NCI-H345 treated with DMSO at 0.1 percent for 48 hours (cell line): ENCODE measurements at regions not wholly inside any gene's neighbourhood (a gene's known extent, or its start where the extent isn't known, plus 50 kb on each side); places are given as distances from the start of the nearest gene placed in this dataset.
A peak's percentile ranks its signal among the peaks of the same experiment; 100 is the strongest.

ENCODE experiments used
- DNase-seq: peaks from one replicate; lab custom pipeline; 2025; ENCODE audit not compliant: unreplicated experiment; lab: John Stamatoyannopoulos, UW

GRCh38 chr15:38072348-38073177 is 138.1 kb downstream of the TMCO5A start:
- peak; percentile 6 for DNase-seq

- DNase-seq = no peak
Measured at GRCh38 chr15:38073178-38073946, 138.9 kb downstream of the TMCO5A start.

- DNase-seq = no peak
Measured at GRCh38 chr15:38074029-38074428, 139.6 kb downstream of the TMCO5A start.

GRCh38 chr15:38075466-38075865 is 141.0 kb downstream of the TMCO5A start:
- no peak for DNase-seq

GRCh38 chr15:38076786-38077185 is 142.3 kb downstream of the TMCO5A start:
- no peak for DNase-seq

GRCh38 chr15:38079236-38079635 is 144.8 kb downstream of the TMCO5A start:
- DNase-seq = no peak

- no peak for DNase-seq
Measured at GRCh38 chr15:38080651-38081275, 146.3 kb downstream of the TMCO5A start.

GRCh38 chr15:38084289-38084688 is 149.8 kb downstream of the TMCO5A start:
- no peak for DNase-seq

- DNase-seq = no peak
Measured at GRCh38 chr15:38085114-38085513, 150.7 kb downstream of the TMCO5A start.

GRCh38 chr15:38085931-38086568 is 151.6 kb downstream of the TMCO5A start:
- no peak for DNase-seq

- no peak for DNase-seq
Measured at GRCh38 chr15:38086611-38087010, 152.2 kb downstream of the TMCO5A start.

- no peak for DNase-seq
Measured at GRCh38 chr15:38088971-38089370, 154.5 kb downstream of the TMCO5A start.

- no peak for DNase-seq
Measured at GRCh38 chr15:38090223-38090622, 155.8 kb downstream of the TMCO5A start.

- no peak for DNase-seq
Measured at GRCh38 chr15:38090678-38091077, 156.2 kb downstream of the TMCO5A start.

- no peak for DNase-seq
Measured at GRCh38 chr15:38091078-38091645, 156.7 kb downstream of the TMCO5A start.

GRCh38 chr15:38093931-38094330 is 158.7 kb upstream of the SPRED1 start:
- DNase-seq = no peak

GRCh38 chr15:38102972-38103371 is 149.7 kb upstream of the SPRED1 start:
- no peak for DNase-seq

GRCh38 chr15:38103564-38103963 is 149.1 kb upstream of the SPRED1 start:
- no peak for DNase-seq

- no peak for DNase-seq
Measured at GRCh38 chr15:38111070-38111469, 141.6 kb upstream of the SPRED1 start.

- DNase-seq = no peak
Measured at GRCh38 chr15:38112406-38112805, 140.2 kb upstream of the SPRED1 start.

GRCh38 chr15:38115121-38115520 is 137.5 kb upstream of the SPRED1 start:
- DNase-seq = no peak
